ENCODE measurements at regions not wholly inside any gene's neighbourhood (a gene's known extent, or its start where the extent isn't known, plus 50 kb on each side); places are given as distances from the start of the nearest gene placed in this dataset.

DNA sequence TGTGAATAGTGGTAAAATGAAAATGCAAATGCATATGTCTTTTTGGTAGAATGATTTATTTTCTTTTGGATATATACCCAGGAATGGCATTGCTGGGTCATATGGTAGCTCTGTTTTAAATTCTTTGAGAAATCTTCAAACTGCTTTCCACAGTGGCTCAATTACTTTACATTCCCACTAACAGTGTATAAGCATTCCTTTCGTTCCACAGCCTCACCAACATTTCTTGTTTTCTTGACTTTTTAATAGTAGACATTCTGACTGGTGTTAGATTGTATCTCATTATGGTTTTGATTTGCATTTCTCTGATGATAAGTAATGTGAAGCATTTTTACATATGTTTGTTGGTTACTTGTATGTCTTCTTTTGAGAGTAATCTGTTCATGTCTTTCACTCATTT is 144.0 kb downstream of the SIM1 start:
- no peak for TF ChIP-seq CTCF (IDR thresholded peaks at IDR 0.05)
- no peak for TF ChIP-seq POLR2AphosphoS5 (IDR thresholded peaks at IDR 0.05)
- TF ChIP-seq POLR2A (IDR thresholded peaks at IDR 0.05): no peak

All from prostate gland (tissue), 2 donors.